HG03460 (cell line): ENCODE measurements at regions not wholly inside any gene's neighbourhood (a gene's known extent, or its start where the extent isn't known, plus 50 kb on each side); places are given as distances from the start of the nearest gene placed in this dataset.

ENCODE experiments used
- ATAC-seq: cut with Tn5 transposase; IDR thresholded peaks from one replicate; pipeline ENCODE4 v1.9.1; 2021; ENCODE audit not compliant: unreplicated experiment

- ATAC-seq, result no peak
Observed at GRCh38 chr21:16533692-16534407, 804.1 kb downstream of the USP25 start.

- ATAC-seq, result no peak
Observed at GRCh38 chr21:16534408-16535101, 804.8 kb downstream of the USP25 start.

GRCh38 chr21:16535102-16535422 lies 805.3 kb downstream of the USP25 start:
- ATAC-seq, result no peak

GRCh38 chr21:16535626-16536025 lies 805.8 kb downstream of the USP25 start:
- no peak for ATAC-seq

- no peak for ATAC-seq
Observed at GRCh38 chr21:16536140-16536539, 806.4 kb downstream of the USP25 start.

- no peak for ATAC-seq
Observed at GRCh38 chr21:16536643-16537434, 807.1 kb downstream of the USP25 start.

- no peak for ATAC-seq
Observed at GRCh38 chr21:16537501-16537900, 807.7 kb downstream of the USP25 start.

- no peak for ATAC-seq
Observed at GRCh38 chr21:16538405-16538804, 808.6 kb downstream of the USP25 start.

- ATAC-seq, result no peak
Observed at GRCh38 chr21:16538936-16539440, 809.2 kb downstream of the USP25 start.

GRCh38 chr21:16540966-16541727 lies 811.4 kb downstream of the USP25 start:
- no peak for ATAC-seq

- no peak for ATAC-seq
Observed at GRCh38 chr21:16550118-16550517, 820.3 kb downstream of the USP25 start.

GRCh38 chr21:16550917-16551741 lies 821.3 kb downstream of the USP25 start:
- no peak for ATAC-seq

GRCh38 chr21:16552880-16553279 lies 823.1 kb downstream of the USP25 start:
- ATAC-seq, result no peak

- no peak for ATAC-seq
Observed at GRCh38 chr21:16554503-16554902, 824.7 kb downstream of the USP25 start.

- ATAC-seq, result no peak
Observed at GRCh38 chr21:16563116-16563515, 833.3 kb downstream of the USP25 start.

- no peak for ATAC-seq
Observed at GRCh38 chr21:16563795-16564194, 834.0 kb downstream of the USP25 start.

- no peak for ATAC-seq
Observed at GRCh38 chr21:16568244-16568643, 838.5 kb downstream of the USP25 start.

GRCh38 chr21:16568661-16569060 lies 838.9 kb downstream of the USP25 start:
- no peak for ATAC-seq

GRCh38 chr21:16569679-16570078 lies 839.9 kb downstream of the USP25 start:
- no peak for ATAC-seq

GRCh38 chr21:16570171-16570570 lies 840.4 kb downstream of the USP25 start:
- no peak for ATAC-seq
